Thyroid gland (tissue), 4 donors: ENCODE measurements at regions not wholly inside any gene's neighbourhood (a gene's known extent, or its start where the extent isn't known, plus 50 kb on each side); places are given as distances from the start of the nearest gene placed in this dataset.

Source experiments
- DNase-seq, 2 donors: peaks; one replicate each; pipeline ENCODE4 v3.0.0-alpha.2; 2019
- H3K27ac ChIP-seq, 3 donors: fragments of 200-600 bp; sonication (generic); 1 replicate in 2 of 3; 2 replicates in 1 of 3; pipeline ENCODE4 v1.5.1; 2016 to 2019; ENCODE audit warnings: mild to moderate bottlenecking in 1 of 3, moderate library complexity in 1 of 3
- H3K27me3 ChIP-seq: fragments of 200-600 bp; sonication (generic); one replicate; pipeline ENCODE4 v1.5.1; 2019
- H3K36me3 ChIP-seq, 2 donors: fragments of 200-600 bp; sonication (generic); one replicate each; pipeline ENCODE4 v1.5.1; 2016 to 2019
- H3K4me1 ChIP-seq, 2 donors: fragments of 200-600 bp; sonication (generic); one replicate each; pipeline ENCODE4 v1.5.1; 2017 to 2019
- H3K4me3 ChIP-seq, 3 donors: fragments of 200-600 bp; sonication (generic); replicated peaks in 1 of 3; 1 replicate in 2 of 3; 2 replicates in 1 of 3; pipeline ENCODE4 v1.5.1; 2016; ENCODE audit warnings: mild to moderate bottlenecking in 1 of 3
- H3K9me3 ChIP-seq: fragments of 200-600 bp; sonication (generic); one replicate; pipeline ENCODE4 v1.5.1; 2017
- POLR2A ChIP-seq, 2 donors: fragments of 450-650 bp; IDR thresholded peaks; one replicate each; pipeline ENCODE4 v1.6.1; 2017; ENCODE audit warnings: antibody characterized with exemption in 2 of 2, mild to moderate bottlenecking in 2 of 2, moderate library complexity in 1 of 2
- WGBS, 2 donors: methylation state at CpG; one replicate each; pipeline ENCODE4 v1.1.5; 2017; 5-methylcytosine and 5-hydroxymethylcytosine counted together
- intact Hi-C: fragments of 100-400 bp; cut with DNase I; formaldehyde crosslinking; loops from one replicate; pipeline ENCODE4 v1.15.1; 2023
- TF ChIP-seq, protein P1 (sequence below), 6 experiments: fragments of 200-600 bp in 3 of 6; fragments of 450-650 bp in 3 of 6; sonication (generic) in 3 of 6; IDR thresholded peaks; one replicate each; pipeline ENCODE4 v1.5.1; 2016 to 2019; ENCODE audit warnings: antibody characterized with exemption in 6 of 6, mild to moderate bottlenecking in 2 of 6, inconsistent platforms in 1 of 6, moderate library complexity in 1 of 6

- intact Hi-C loops, result no loop called here
- no peaks in the 10 kb centered on the region for H3K9me3 ChIP-seq
- TF ChIP-seq, protein P1, sequence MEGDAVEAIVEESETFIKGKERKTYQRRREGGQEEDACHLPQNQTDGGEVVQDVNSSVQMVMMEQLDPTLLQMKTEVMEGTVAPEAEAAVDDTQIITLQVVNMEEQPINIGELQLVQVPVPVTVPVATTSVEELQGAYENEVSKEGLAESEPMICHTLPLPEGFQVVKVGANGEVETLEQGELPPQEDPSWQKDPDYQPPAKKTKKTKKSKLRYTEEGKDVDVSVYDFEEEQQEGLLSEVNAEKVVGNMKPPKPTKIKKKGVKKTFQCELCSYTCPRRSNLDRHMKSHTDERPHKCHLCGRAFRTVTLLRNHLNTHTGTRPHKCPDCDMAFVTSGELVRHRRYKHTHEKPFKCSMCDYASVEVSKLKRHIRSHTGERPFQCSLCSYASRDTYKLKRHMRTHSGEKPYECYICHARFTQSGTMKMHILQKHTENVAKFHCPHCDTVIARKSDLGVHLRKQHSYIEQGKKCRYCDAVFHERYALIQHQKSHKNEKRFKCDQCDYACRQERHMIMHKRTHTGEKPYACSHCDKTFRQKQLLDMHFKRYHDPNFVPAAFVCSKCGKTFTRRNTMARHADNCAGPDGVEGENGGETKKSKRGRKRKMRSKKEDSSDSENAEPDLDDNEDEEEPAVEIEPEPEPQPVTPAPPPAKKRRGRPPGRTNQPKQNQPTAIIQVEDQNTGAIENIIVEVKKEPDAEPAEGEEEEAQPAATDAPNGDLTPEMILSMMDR (IDR thresholded peaks at IDR 0.05), result no peak
- no peak for TF ChIP-seq POLR2A (IDR thresholded peaks at IDR 0.05)
- WGBS, 2 donors, result 88 to 96% methylated on average over 5 of the region's 5 CpGs
- no peak overlapping the region for H3K4me3 ChIP-seq
- H3K27me3 ChIP-seq, result no peaks in the 10 kb centered on the region
- no peak for DNase-seq
- H3K4me1 ChIP-seq, result no peaks in the 10 kb centered on the region
- no peak overlapping the region for H3K27ac ChIP-seq
- no peaks in the 10 kb centered on the region for H3K36me3 ChIP-seq
Measured at GRCh38 chr1:82483146-82483545, 682.4 kb downstream of the ADGRL2 start.

- H3K27me3 ChIP-seq, result no peaks in the 10 kb centered on the region
- 93 to 96% methylated on average over 3 of the region's 3 CpGs for WGBS, 2 donors
- no peak overlapping the region for H3K4me3 ChIP-seq
- no peaks in the 10 kb centered on the region for H3K4me1 ChIP-seq
- no peak overlapping the region for H3K27ac ChIP-seq
- intact Hi-C loops, result no loop called here
- no peak for DNase-seq
- no peaks in the 10 kb centered on the region for H3K9me3 ChIP-seq
- H3K36me3 ChIP-seq, result no peaks in the 10 kb centered on the region
- no peak for TF ChIP-seq POLR2A (IDR thresholded peaks at IDR 0.05)
- TF ChIP-seq, protein P1 (IDR thresholded peaks at IDR 0.05), result no peak
Measured at GRCh38 chr1:82478916-82479315, 678.2 kb downstream of the ADGRL2 start.

- intact Hi-C loops, result no loop called here
- TF ChIP-seq POLR2A (IDR thresholded peaks at IDR 0.05), result no peak
- TF ChIP-seq, protein P1 (IDR thresholded peaks at IDR 0.05), result no peak
- no peak overlapping the region for H3K4me3 ChIP-seq
- no peak for DNase-seq
- WGBS, 2 donors, result 89 to 93% methylated on average over 2 of the region's 2 CpGs
- no peaks in the 10 kb centered on the region for H3K27me3 ChIP-seq
- H3K4me1 ChIP-seq, result no peaks in the 10 kb centered on the region
- H3K9me3 ChIP-seq, result no peaks in the 10 kb centered on the region
- no peak overlapping the region for H3K27ac ChIP-seq
- no peaks in the 10 kb centered on the region for H3K36me3 ChIP-seq
Measured at GRCh38 chr1:82472489-82473131, 671.9 kb downstream of the ADGRL2 start.

GRCh38 chr1:82466891-82467290 lies 666.2 kb downstream of the ADGRL2 start:
- 86% methylated on average over 1 of the region's 1 CpG for WGBS, 2 donors
- DNase-seq, result no peak
- H3K36me3 ChIP-seq, result no peaks in the 10 kb centered on the region
- no peaks in the 10 kb centered on the region for H3K27me3 ChIP-seq
- no peak overlapping the region for H3K4me3 ChIP-seq
- H3K9me3 ChIP-seq, result no peaks in the 10 kb centered on the region
- peaks cover 13 to 18% of the 10 kb centered on the region in 2 donors for H3K4me1 ChIP-seq
- H3K27ac ChIP-seq, result no peak overlapping the region
- intact Hi-C loops, result no loop called here
- TF ChIP-seq POLR2A (IDR thresholded peaks at IDR 0.05), result no peak
- TF ChIP-seq, protein P1 (IDR thresholded peaks at IDR 0.05), result no peak

GRCh38 chr1:82466416-82466815 lies 665.7 kb downstream of the ADGRL2 start:
- peaks cover 13 to 18% of the 10 kb centered on the region in 2 donors for H3K4me1 ChIP-seq
- no peak overlapping the region for H3K4me3 ChIP-seq
- H3K27ac ChIP-seq, result no peak overlapping the region
- no peaks in the 10 kb centered on the region for H3K27me3 ChIP-seq
- intact Hi-C loops, result no loop called here
- TF ChIP-seq POLR2A (IDR thresholded peaks at IDR 0.05), result no peak
- TF ChIP-seq, protein P1 (IDR thresholded peaks at IDR 0.05), result no peak
- no peak for DNase-seq
- H3K9me3 ChIP-seq, result no peaks in the 10 kb centered on the region
- no peaks in the 10 kb centered on the region for H3K36me3 ChIP-seq
